MV-4-11 (cell line): ENCODE measurements at regions not wholly inside any gene's neighbourhood (a gene's known extent, or its start where the extent isn't known, plus 50 kb on each side); places are given as distances from the start of the nearest gene placed in this dataset.

Experiments used
- DNase-seq: peaks from one replicate; lab custom pipeline; 2025; lab: John Stamatoyannopoulos, UW

DNA sequence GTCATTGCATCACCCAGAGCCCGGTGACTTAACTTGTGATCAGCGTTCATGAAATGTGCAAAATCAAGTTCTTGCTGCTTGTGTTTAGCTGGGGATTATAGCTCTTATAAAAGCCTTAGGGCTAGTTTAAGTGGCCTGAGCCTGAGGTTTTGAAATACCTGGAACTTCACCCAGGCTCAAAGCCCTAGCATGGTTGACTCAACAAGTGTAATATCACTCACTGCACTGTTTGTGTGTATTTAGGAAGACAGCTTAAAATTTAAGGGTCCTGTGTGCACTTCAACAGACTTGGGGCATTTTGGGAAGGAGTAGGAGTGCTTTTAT is 489.5 kb downstream of the GATA3 start:
- no peak for DNase-seq

- no peak for DNase-seq
Measured at GRCh38 chr10:8544500-8544899, 490.0 kb downstream of the GATA3 start.

DNA sequence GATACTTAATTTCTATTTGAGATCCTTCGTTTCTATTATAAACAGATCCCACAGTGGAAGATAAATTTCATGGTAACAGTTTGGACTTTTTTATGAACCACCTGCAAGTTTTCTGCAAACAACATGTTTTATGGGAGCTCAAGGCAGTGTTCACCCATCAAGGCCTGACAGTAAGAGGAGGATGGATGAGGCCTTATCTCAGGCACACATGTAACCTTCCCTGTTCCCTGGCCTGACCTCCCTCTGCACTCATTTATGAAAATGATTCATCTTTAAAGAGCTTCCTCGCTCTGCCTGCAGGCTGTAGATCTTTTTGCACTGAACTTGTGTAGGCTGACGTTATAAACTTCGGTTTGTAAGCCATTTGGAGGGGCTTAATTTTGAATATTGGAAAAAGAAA is 500.1 kb downstream of the GATA3 start:
- no peak for DNase-seq

DNA sequence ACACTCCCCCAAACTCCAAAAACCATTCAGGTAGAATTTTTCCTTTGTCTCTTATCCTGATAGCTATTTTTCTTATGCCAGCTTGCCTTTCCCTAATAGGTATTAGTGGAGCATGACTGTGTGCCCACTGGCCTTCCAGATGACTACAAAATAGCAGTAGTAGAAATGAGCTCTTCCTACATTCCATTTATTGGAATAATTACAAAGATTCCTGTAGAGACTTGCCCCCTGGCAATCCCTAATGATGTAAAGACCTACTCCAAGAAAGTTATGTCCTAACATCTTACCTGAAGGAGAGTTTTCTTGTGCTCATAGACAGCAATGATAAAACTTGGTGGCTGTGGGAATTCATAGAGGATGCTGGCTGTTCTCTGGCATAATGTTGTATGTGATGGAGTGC is 501.8 kb downstream of the GATA3 start:
- no peak for DNase-seq

GRCh38 chr10:8563478-8563877 is 509.0 kb downstream of the GATA3 start:
- DNase-seq, result no peak

- DNase-seq, result no peak
Measured at GRCh38 chr10:8566737-8567136, 512.2 kb downstream of the GATA3 start.

- DNase-seq, result no peak
Measured at GRCh38 chr10:8568401-8568800, 513.9 kb downstream of the GATA3 start.

DNA sequence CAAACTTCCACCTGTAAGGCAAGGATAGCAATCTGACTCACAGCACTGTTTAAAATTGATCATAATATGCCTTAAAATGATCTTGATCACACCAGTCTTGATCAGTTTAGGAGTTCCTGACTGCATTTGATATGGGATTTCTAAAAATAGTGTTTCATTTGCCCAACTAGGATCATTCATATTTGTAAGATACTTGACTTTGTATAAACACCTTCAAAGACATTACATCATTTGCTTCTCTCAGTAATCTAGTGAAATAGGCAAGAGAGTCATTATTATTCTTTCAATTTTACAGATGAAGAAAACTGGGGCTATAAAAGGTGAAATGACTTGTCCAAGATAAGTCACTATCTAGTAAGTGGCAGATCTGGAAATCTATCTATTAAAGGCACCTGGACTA is 521.1 kb downstream of the GATA3 start:
- no peak for DNase-seq

DNA sequence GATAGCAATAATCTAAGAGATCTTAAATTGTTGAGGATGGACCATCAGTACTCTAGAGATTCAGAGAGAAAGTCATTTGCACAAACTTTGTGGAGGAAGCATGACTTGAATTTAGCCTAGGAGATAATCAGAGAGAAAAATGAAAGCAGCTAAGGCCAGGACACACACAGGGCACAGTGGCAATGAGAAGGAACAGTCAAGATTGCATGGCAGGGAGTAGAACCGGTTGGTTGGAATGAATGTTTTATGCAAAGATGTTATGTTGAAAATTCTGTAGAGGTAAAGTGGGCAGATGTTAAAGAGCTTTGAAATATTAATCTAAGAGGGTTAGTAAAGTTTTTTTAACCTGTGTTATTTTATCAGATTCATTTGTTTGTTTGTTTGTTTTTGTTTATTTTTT is 521.8 kb downstream of the GATA3 start:
- no peak for DNase-seq

DNA sequence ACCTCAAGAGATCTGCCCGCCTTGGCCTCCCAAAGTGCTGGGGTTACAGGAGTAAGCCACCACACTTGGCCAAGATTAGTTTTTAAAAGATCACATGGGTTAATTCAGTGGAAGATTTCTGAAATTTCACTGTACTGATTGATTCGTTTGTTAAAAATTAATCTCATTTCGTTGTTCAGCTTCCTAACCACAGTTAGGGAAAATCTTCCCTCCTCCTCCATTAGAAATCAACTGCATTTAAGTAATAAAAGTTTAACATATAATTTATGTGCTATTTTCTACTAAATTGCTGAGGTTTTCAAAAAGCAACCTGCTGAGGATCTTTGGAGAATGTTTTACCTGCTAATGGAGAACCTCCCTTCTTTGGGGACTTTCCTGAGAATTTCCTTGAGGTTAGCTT is 522.4 kb downstream of the GATA3 start:
- no peak for DNase-seq

GRCh38 chr10:8577686-8578085 is 523.2 kb downstream of the GATA3 start:
- DNase-seq, result no peak

DNA sequence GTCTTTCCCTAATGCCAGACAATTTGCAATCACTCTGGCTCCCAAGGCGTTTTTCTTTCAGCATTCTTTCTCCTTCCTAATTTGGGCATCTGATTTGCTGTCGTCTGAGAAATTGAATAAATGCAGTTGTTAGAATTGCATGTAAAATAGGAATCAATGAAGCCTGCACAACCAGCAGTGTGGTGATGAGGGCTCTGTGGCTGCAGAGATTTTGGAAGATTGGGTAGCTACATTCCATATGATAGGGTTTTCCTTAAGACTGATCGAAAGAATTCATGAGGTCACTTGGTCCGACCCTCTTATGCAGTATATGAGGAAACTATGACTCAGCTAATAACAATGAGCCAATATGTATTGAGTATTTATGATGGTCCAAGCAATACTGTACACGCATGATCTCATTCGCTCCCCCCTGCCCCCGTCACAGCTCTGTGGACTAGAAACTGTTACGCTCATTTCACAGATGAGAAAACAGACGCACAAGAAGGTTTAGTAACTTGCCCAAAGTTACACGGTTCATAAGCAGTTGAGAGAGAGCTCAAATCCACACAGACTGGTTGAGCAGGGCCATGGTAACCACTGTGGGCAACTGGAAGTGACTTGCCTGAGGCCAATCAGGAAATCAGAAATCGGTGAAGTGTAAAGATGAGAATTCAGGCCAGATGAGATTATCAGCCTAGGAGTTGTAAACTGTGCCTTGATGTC is 527.2 kb downstream of the GATA3 start:
- no peak for DNase-seq

DNA sequence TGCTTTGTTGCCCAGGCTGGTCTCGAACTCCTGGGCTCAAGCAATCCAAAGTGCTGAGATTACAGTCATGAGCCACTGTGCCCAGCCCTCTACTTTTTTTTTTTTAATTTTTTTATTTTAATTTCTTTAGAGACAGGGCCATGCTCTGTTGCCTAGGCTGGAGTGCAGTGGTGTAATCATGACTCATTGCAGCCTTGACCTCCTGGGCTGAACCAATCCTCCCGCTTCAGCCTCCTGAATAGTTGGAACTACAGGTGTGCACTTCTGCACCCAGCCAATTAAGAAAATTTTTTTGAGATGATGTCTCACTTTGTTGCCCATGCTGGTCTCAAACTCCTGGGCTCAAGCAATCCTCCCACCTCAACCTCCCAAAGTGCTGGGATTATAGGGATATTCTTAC is 528.6 kb downstream of the GATA3 start:
- DNase-seq, result no peak

GRCh38 chr10:8584666-8585065 is 530.2 kb downstream of the GATA3 start:
- DNase-seq, result no peak

- DNase-seq, result no peak
Measured at GRCh38 chr10:8586504-8586903, 532.0 kb downstream of the GATA3 start.

- no peak for DNase-seq
Measured at GRCh38 chr10:8588135-8588534, 533.6 kb downstream of the GATA3 start.

GRCh38 chr10:8590518-8590917 is 536.0 kb downstream of the GATA3 start:
- DNase-seq, result no peak

DNA sequence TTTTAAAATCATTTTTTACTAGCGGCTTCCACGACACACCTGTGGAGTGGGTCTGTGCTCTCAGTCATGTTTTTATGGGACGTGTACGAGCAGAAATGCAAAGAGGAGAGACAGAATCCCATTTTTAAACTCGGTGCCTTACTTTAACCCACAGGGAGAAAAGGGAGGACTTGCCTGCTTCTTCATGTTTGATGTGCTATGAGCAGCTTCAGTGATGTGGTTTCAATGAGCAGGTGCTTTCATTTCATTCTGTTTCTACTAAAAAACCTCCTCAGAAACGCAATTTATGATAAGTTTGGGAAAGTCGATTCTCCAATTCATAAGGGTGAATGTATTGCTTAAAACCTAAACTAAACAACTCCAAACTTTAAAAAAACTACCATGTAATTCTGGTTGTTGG is 537.2 kb downstream of the GATA3 start:
- DNase-seq, result no peak

GRCh38 chr10:8594176-8594575 is 539.7 kb downstream of the GATA3 start:
- DNase-seq, result no peak

DNA sequence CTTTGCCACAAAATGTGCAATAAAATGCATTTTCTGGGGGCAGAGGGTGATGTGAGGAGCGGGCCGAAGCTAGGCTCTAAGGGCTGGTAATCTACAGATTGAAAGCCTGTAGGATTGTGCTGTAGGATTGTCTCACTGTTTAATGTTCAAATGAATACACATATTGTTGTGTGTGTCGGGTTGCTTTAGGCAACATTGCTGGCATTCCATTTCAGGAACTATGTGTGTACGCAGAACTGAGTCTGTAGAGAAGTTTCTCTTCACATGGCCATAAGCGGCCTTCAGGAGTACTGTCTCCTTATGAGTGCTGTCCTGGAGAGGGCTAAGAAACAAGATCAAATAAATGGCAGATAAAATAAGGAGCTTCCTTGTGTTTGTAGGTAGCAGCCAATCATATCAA is 540.2 kb downstream of the GATA3 start:
- DNase-seq, result no peak

- DNase-seq, result no peak
Measured at GRCh38 chr10:8595140-8595539, 540.7 kb downstream of the GATA3 start.

DNA sequence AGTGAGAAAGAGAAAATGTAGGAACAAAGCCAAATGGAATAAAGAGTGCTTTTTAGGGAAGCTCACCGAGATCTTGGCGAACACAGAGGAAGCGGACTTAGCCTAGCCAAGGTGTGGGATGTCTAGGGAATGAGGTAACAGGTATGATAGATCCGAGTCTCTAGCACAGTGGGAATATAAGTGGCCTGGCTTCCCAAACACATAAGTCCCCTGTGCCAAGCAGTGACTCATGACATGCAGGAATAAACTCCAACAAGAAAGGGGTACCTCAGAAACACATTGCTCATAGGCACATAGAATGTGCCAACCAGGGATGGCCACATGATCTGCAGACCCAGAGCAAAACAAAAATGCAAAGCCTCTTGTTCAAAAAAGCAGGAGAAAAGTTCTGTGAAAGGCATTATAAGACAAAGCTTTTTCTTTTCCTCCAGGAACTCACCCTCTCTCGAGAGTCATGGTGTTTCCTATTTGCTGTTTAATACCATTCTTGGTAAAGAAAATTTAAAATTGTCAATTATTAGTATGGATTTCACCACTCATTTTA is 542.5 kb downstream of the GATA3 start:
- no peak for DNase-seq

- no peak for DNase-seq
Measured at GRCh38 chr10:8600192-8600591, 545.7 kb downstream of the GATA3 start.

GRCh38 chr10:8602821-8603220 is 548.3 kb downstream of the GATA3 start:
- DNase-seq, result no peak
